ENCODE measurements at regions not wholly inside any gene's neighbourhood (a gene's known extent, or its start where the extent isn't known, plus 50 kb on each side); places are given as distances from the start of the nearest gene placed in this dataset.
"Not testable (repeated sequence)": the region's sequence is repeated elsewhere in the genome, so short reads cannot be mapped to it uniquely, and the experiment has no call there.

GRCh38 chr12:76176940-76177339 is 92.5 kb upstream of the NAP1L1 start:
- H3K79me2 ChIP-seq (ENCODE audit: control insufficient read depth, low read length): no peaks in the 10 kb centered on the region
- no peak overlapping the region for H3K4me3 ChIP-seq (ENCODE audit: low read length)
- TF ChIP-seq CTCF (IDR thresholded peaks at IDR 0.05; ENCODE audit: low read depth, low read length, poor library complexity, severe bottlenecking) (no peak), EZH2phosphoT487 (IDR thresholded peaks at IDR 0.05; ENCODE audit: borderline replicate concordance, low read length) (no peak)
- H3K27ac ChIP-seq (ENCODE audit: low read depth, low read length): no peak overlapping the region
- no peaks in the 10 kb centered on the region for H3F3A ChIP-seq (ENCODE audit: control insufficient read depth, insufficient read depth)
- H3K4me1 ChIP-seq (ENCODE audit: control insufficient read depth, low read length): peaks cover 15% of the 10 kb centered on the region
- no peaks in the 10 kb centered on the region for H3K27me3 ChIP-seq (ENCODE audit: control insufficient read depth, low read length)
- H3K4me2 ChIP-seq (ENCODE audit: low read length): no peak overlapping the region
- no peaks in the 10 kb centered on the region for H3K9me3 ChIP-seq (ENCODE audit: control insufficient read depth, insufficient read depth, low read length)
- H3K36me3 ChIP-seq (ENCODE audit: control insufficient read depth, low read length): no peaks in the 10 kb centered on the region
- no peaks in the 10 kb centered on the region for H4K20me1 ChIP-seq (ENCODE audit: control insufficient read depth, insufficient read depth, low read depth, low read length)
- no peaks in the 10 kb centered on the region for H3K9me2 ChIP-seq (replicated peaks; ENCODE audit: control insufficient read depth, low read length)

GRCh38 chr12:76175946-76176345 is 91.5 kb upstream of the NAP1L1 start:
- not testable (repeated sequence) for H3K79me2 ChIP-seq (ENCODE audit: control insufficient read depth, low read length); H3K9me2 ChIP-seq (replicated peaks; ENCODE audit: control insufficient read depth, low read length); H4K20me1 ChIP-seq (ENCODE audit: control insufficient read depth, insufficient read depth, low read depth, low read length); H3K27ac ChIP-seq (ENCODE audit: low read depth, low read length); H3F3A ChIP-seq (ENCODE audit: control insufficient read depth, insufficient read depth); H3K9me3 ChIP-seq (ENCODE audit: control insufficient read depth, insufficient read depth, low read length); H3K4me3 ChIP-seq (ENCODE audit: low read length); H3K4me2 ChIP-seq (ENCODE audit: low read length); H3K36me3 ChIP-seq (ENCODE audit: control insufficient read depth, low read length); H3K27me3 ChIP-seq (ENCODE audit: control insufficient read depth, low read length)
- H3K4me1 ChIP-seq (ENCODE audit: control insufficient read depth, low read length): peaks cover 16% of the 10 kb centered on the region

GRCh38 chr12:76173756-76174155 is 89.3 kb upstream of the NAP1L1 start:
- no peaks in the 10 kb centered on the region for H3K36me3 ChIP-seq (ENCODE audit: control insufficient read depth, low read length)
- H3K9me2 ChIP-seq (replicated peaks; ENCODE audit: control insufficient read depth, low read length): no peaks in the 10 kb centered on the region
- no peaks in the 10 kb centered on the region for H3F3A ChIP-seq (ENCODE audit: control insufficient read depth, insufficient read depth)
- TF ChIP-seq EZH2phosphoT487 (IDR thresholded peaks at IDR 0.05; ENCODE audit: borderline replicate concordance, low read length) (no peak), CTCF (IDR thresholded peaks at IDR 0.05; ENCODE audit: low read depth, low read length, poor library complexity, severe bottlenecking) (no peak)
- no peaks in the 10 kb centered on the region for H3K79me2 ChIP-seq (ENCODE audit: control insufficient read depth, low read length)
- peaks cover 16% of the 10 kb centered on the region for H3K4me1 ChIP-seq (ENCODE audit: control insufficient read depth, low read length)
- no peak overlapping the region for H3K4me2 ChIP-seq (ENCODE audit: low read length)
- H3K27me3 ChIP-seq (ENCODE audit: control insufficient read depth, low read length): peaks cover 5% of the 10 kb centered on the region
- H3K4me3 ChIP-seq (ENCODE audit: low read length): no peak overlapping the region
- H4K20me1 ChIP-seq (ENCODE audit: control insufficient read depth, insufficient read depth, low read depth, low read length): no peaks in the 10 kb centered on the region
- no peak overlapping the region for H3K27ac ChIP-seq (ENCODE audit: low read depth, low read length)
- H3K9me3 ChIP-seq (ENCODE audit: control insufficient read depth, insufficient read depth, low read length): no peaks in the 10 kb centered on the region

GRCh38 chr12:76158518-76159321 is 74.2 kb upstream of the NAP1L1 start:
- no peaks in the 10 kb centered on the region for H3K79me2 ChIP-seq (ENCODE audit: control insufficient read depth, low read length)
- no peaks in the 10 kb centered on the region for H3K9me2 ChIP-seq (replicated peaks; ENCODE audit: control insufficient read depth, low read length)
- H3K4me3 ChIP-seq (ENCODE audit: low read length): peak overlapping the region; percentile 45; the same call in 1 of the 2 replicates
- H3K36me3 ChIP-seq (ENCODE audit: control insufficient read depth, low read length): no peaks in the 10 kb centered on the region
- H3F3A ChIP-seq (ENCODE audit: control insufficient read depth, insufficient read depth): no peaks in the 10 kb centered on the region
- TF ChIP-seq EZH2phosphoT487 (IDR thresholded peaks at IDR 0.05; ENCODE audit: borderline replicate concordance, low read length) (no peak), CTCF (IDR thresholded peaks at IDR 0.05; ENCODE audit: low read depth, low read length, poor library complexity, severe bottlenecking) (peak; percentile 84)
- H3K27ac ChIP-seq (ENCODE audit: low read depth, low read length): no peak overlapping the region
- H3K27me3 ChIP-seq (ENCODE audit: control insufficient read depth, low read length): no peaks in the 10 kb centered on the region
- no peaks in the 10 kb centered on the region for H3K9me3 ChIP-seq (ENCODE audit: control insufficient read depth, insufficient read depth, low read length)
- H3K4me1 ChIP-seq (ENCODE audit: control insufficient read depth, low read length): peaks cover 4% of the 10 kb centered on the region
- peak overlapping the region; percentile 57 for H3K4me2 ChIP-seq (ENCODE audit: low read length)
- no peaks in the 10 kb centered on the region for H4K20me1 ChIP-seq (ENCODE audit: control insufficient read depth, insufficient read depth, low read depth, low read length)
